ENCODE measurements at regions not wholly inside any gene's neighbourhood (a gene's known extent, or its start where the extent isn't known, plus 50 kb on each side); places are given as distances from the start of the nearest gene placed in this dataset.

DNA sequence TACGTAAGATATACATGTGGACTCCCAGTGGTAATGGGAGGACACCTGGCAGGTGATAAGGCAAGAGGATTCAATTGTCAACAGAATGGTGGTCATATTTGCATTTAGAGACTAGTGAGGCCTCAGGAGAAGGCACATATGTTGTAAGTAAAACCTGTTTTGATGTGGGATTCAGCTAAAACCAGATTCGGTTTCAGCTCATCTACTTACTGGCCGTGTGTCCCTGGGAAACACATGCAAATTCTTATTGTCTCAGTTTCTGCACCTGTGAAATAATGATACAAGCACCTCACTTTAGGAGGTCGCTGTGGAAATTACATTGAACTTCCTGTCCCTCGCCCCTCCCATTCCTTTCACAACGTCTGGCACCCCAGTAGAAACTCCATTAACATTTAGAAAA is 78.9 kb upstream of the FIBIN start:
- Histone ChIP-seq H3K27me3 (ENCODE audit: insufficient read depth, low read length, poor library complexity, severe bottlenecking) (no peaks in the 10 kb centered on the region), H3K27ac (ENCODE audit: low read depth, low read length) (no peak overlapping the region), H3K9me3 (ENCODE audit: low read length) (no peaks in the 10 kb centered on the region), H3K36me3 (ENCODE audit: insufficient read depth, low read length) (no peaks in the 10 kb centered on the region), H3K4me3 (ENCODE audit: low read length) (no peak overlapping the region), H3K4me1 (ENCODE audit: insufficient read depth, low read length) (no peaks in the 10 kb centered on the region)
- Mint-ChIP-seq H3K27ac (no peak overlapping the region), H3K4me3 (no peak overlapping the region), H3K27me3 (no peaks in the 10 kb centered on the region), H3K9me3 (peaks cover 0 to 11% (median 7%) of the 10 kb centered on the region in 5 donors), H3K4me1 (no peaks in the 10 kb centered on the region), H3K36me3 (no peaks in the 10 kb centered on the region)
- DNase-seq, result no peak
- POLR2A ChIA-PET, result no interaction called here
- CTCF ChIA-PET, result no interaction called here

DNA sequence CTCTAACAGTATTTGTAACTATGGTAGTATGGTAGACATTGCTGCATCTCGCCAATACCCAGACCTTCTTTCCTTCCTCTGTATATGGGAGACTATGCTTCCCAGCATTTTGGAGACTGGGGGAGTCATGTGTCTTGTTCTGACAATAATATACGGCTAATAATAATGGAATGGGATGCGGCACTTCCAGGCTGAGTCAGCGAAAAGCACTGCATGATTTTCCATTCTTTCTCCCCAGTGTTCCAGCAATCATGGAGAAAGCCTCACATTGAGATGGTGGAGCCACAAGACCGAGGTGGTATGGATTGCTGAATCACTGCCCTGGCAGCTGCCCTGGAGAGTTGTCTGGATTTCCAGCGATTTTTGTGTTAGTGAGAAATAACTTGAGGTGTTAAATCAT is 77.1 kb upstream of the FIBIN start:
- CTCF ChIA-PET, result no interaction called here
- POLR2A ChIA-PET, result no interaction called here
- H3K4me1 Mint-ChIP-seq, result no peaks in the 10 kb centered on the region
- H3K27me3 Mint-ChIP-seq, result no peaks in the 10 kb centered on the region
- DNase-seq, result no peak
- H3K4me3 Mint-ChIP-seq, result no peak overlapping the region
- Histone ChIP-seq H3K4me1 (ENCODE audit: insufficient read depth, low read length) (no peaks in the 10 kb centered on the region), H3K9me3 (ENCODE audit: low read length) (no peaks in the 10 kb centered on the region), H3K27me3 (ENCODE audit: insufficient read depth, low read length, poor library complexity, severe bottlenecking) (no peaks in the 10 kb centered on the region), H3K4me3 (ENCODE audit: low read length) (no peak overlapping the region), H3K27ac (ENCODE audit: low read depth, low read length) (no peak overlapping the region), H3K36me3 (ENCODE audit: insufficient read depth, low read length) (no peaks in the 10 kb centered on the region)
- no peak overlapping the region for H3K27ac Mint-ChIP-seq
- H3K9me3 Mint-ChIP-seq, result peaks cover 3 to 11% (median 9%) of the 10 kb centered on the region in 5 donors
- no peaks in the 10 kb centered on the region for H3K36me3 Mint-ChIP-seq

DNA sequence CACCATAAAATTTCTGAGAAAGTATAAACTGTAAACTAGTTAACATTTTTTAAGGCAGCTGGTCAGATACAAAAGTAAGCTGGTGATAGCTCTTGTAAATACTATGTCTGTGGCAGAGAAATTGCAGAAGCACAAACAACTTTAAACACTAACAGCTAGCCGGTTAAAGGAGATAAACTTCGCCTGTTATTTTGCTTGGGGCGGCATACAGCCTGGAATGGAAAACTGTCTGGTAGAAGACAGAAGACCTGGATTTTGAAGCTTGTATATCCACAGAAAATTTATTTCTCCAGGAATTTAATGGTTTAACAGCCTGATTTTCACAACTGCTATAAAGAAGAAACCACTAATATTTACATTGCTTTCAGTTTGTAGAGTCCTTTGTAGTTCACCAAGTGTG is 65.3 kb upstream of the FIBIN start:
- Histone ChIP-seq H3K4me1 (ENCODE audit: insufficient read depth, low read length) (no peaks in the 10 kb centered on the region), H3K36me3 (ENCODE audit: insufficient read depth, low read length) (no peaks in the 10 kb centered on the region), H3K27me3 (ENCODE audit: insufficient read depth, low read length, poor library complexity, severe bottlenecking) (no peaks in the 10 kb centered on the region), H3K4me3 (ENCODE audit: low read length) (no peak overlapping the region), H3K9me3 (ENCODE audit: low read length) (no peaks in the 10 kb centered on the region), H3K27ac (ENCODE audit: low read depth, low read length) (no peak overlapping the region)
- H3K4me1 Mint-ChIP-seq, result no peaks in the 10 kb centered on the region
- no peaks in the 10 kb centered on the region for H3K36me3 Mint-ChIP-seq
- peaks cover 8 to 51% (median 14%) of the 10 kb centered on the region in 5 donors for H3K9me3 Mint-ChIP-seq
- H3K27ac Mint-ChIP-seq, result no peak overlapping the region
- no peaks in the 10 kb centered on the region for H3K27me3 Mint-ChIP-seq
- no peak overlapping the region for H3K4me3 Mint-ChIP-seq
- DNase-seq, result no peak
- ChIA-PET POLR2A (no interaction called here), CTCF (no interaction called here)

DNA sequence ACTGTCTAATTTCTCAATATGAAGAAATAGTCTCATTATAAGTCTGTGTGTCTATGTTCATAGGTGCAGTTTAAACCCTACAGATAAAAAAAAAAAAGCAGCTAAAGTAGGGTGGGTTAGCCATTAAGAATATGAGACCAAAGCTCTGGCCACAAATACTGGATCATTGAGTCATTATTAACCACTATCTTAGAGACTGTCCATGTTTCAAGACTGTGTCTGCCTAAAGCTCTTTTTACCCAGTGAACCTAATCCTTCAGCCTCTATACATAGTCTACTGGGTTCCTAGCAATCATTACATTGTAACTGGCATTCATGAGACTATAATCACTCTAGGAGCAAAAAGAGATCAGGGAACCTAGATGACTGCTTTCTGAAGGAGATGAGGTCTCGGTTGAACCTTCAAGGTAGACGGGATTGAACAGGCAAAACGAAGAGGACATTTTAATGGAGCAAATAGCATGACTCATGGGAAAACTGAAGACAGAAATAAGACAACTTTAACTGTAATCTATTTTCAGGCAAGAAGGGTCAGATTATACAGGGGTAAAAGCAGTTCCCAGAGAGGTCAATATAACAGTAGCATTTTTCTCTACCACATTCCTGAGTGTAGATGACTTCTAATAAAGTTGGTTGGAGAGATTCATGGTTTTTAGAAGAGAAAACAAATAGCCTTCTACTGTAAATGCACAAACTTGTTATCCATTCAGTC is 64.0 kb upstream of the FIBIN start:
- CTCF ChIA-PET, result no interaction called here
- no peaks in the 10 kb centered on the region for H3K27me3 Mint-ChIP-seq
- POLR2A ChIA-PET, result no interaction called here
- Histone ChIP-seq H3K4me1 (ENCODE audit: insufficient read depth, low read length) (no peaks in the 10 kb centered on the region), H3K36me3 (ENCODE audit: insufficient read depth, low read length) (no peaks in the 10 kb centered on the region), H3K9me3 (ENCODE audit: low read length) (no peaks in the 10 kb centered on the region), H3K4me3 (ENCODE audit: low read length) (no peak overlapping the region), H3K27me3 (ENCODE audit: insufficient read depth, low read length, poor library complexity, severe bottlenecking) (no peaks in the 10 kb centered on the region), H3K27ac (ENCODE audit: low read depth, low read length) (no peak overlapping the region)
- H3K9me3 Mint-ChIP-seq, result peaks cover 8 to 38% (median 14%) of the 10 kb centered on the region in 5 donors
- H3K4me3 Mint-ChIP-seq, result no peak overlapping the region
- H3K27ac Mint-ChIP-seq, result no peak overlapping the region
- H3K36me3 Mint-ChIP-seq, result no peaks in the 10 kb centered on the region
- no peaks in the 10 kb centered on the region for H3K4me1 Mint-ChIP-seq
- DNase-seq, result no peak

DNA sequence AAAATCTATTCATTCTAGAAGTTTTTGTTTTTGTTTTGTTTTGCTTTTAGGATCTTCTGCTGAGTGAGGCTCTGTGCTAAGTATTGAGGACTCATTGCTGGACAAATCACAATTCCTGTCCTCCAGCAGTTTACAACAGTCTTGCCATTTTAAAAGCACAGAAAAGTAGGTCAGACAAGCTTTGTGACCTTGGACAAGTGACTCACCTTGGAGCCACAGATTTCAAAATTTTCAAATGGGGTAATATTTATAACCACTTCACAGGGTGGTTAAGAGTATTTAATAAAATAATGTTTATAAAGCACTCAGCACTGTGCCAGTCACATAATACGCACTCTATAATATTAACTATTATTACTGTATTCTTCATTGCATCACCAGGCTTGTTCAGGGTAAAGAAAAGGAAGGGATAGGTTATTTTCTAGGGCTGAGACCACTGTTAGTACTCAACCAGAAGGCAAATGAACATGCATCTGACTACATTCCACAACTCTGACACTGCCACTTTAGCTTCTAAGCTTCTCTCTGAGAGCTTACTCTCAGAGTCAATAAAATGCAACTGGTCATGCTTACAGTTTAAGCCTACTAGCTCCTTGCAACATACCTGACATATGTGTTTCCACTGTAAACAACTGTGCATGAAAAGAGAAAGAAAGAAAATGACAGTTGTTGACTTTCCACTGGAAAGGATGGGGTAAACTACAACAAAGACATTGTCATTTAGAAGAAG is 63.2 kb upstream of the FIBIN start:
- no peaks in the 10 kb centered on the region for H3K9me3 ChIP-seq (ENCODE audit: low read length)
- DNase-seq, result no peak
- Mint-ChIP-seq H3K36me3 (no peaks in the 10 kb centered on the region), H3K27ac (no peak overlapping the region), H3K4me1 (no peaks in the 10 kb centered on the region), H3K4me3 (no peak overlapping the region), H3K9me3 (peaks cover 8 to 34% (median 14%) of the 10 kb centered on the region in 5 donors), H3K27me3 (no peaks in the 10 kb centered on the region)
- H3K36me3 ChIP-seq (ENCODE audit: insufficient read depth, low read length), result no peaks in the 10 kb centered on the region
- H3K4me3 ChIP-seq (ENCODE audit: low read length), result no peak overlapping the region
- H3K4me1 ChIP-seq (ENCODE audit: insufficient read depth, low read length), result no peaks in the 10 kb centered on the region
- H3K27me3 ChIP-seq (ENCODE audit: insufficient read depth, low read length, poor library complexity, severe bottlenecking), result no peaks in the 10 kb centered on the region
- no peak overlapping the region for H3K27ac ChIP-seq (ENCODE audit: low read depth, low read length)
- POLR2A ChIA-PET, result no interaction called here
- CTCF ChIA-PET, result no interaction called here

DNA sequence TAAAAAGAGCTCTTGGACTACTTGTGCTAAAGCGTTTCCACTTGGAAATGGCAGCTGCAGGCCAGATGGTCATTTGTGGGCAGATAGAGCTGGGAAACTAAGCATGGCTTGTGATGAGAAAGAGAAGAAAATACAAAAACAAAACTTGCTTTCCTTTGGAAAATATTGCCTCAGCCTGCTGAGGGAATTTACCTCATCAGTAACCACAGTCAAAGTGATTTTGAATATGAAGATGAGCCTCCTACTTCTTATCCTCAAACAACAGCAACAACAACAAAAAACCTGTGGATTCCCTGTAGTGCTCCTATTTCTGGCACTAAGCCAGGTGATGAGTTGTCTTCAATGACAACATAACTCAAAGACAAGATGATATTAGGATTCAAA is 62.7 kb upstream of the FIBIN start:
- Histone ChIP-seq H3K4me1 (ENCODE audit: insufficient read depth, low read length) (no peaks in the 10 kb centered on the region), H3K9me3 (ENCODE audit: low read length) (no peaks in the 10 kb centered on the region), H3K4me3 (ENCODE audit: low read length) (no peak overlapping the region), H3K27me3 (ENCODE audit: insufficient read depth, low read length, poor library complexity, severe bottlenecking) (no peaks in the 10 kb centered on the region), H3K27ac (ENCODE audit: low read depth, low read length) (no peak overlapping the region), H3K36me3 (ENCODE audit: insufficient read depth, low read length) (no peaks in the 10 kb centered on the region)
- Mint-ChIP-seq H3K27ac (no peak overlapping the region), H3K36me3 (no peaks in the 10 kb centered on the region), H3K4me1 (no peaks in the 10 kb centered on the region), H3K4me3 (no peak overlapping the region), H3K9me3 (peaks cover 8 to 32% (median 14%) of the 10 kb centered on the region in 5 donors), H3K27me3 (no peaks in the 10 kb centered on the region)
- no peak for DNase-seq
- ChIA-PET CTCF (no interaction called here), POLR2A (no interaction called here)

DNA sequence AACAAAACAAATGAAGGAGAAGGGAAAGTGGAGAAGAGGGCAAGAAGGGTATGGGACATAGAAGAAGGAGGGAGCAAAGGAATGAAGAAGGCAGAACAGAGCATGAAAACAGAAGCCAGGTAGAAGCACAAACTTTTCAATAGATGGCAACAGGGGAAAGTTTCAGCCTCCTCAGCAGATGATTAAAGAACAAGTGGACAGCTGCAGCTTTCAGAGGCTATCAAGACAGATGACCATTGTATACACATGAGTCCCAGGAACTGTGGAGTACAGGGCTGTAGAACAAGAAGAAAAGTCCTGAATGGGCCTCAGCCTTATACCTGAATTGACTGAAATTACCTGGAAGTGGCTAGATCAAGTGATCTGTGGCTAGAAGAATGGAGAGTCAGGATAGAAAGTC is 62.0 kb upstream of the FIBIN start:
- no peak for DNase-seq
- Mint-ChIP-seq H3K36me3 (no peaks in the 10 kb centered on the region), H3K9me3 (peaks cover 8 to 27% (median 11%) of the 10 kb centered on the region in 5 donors), H3K27me3 (no peaks in the 10 kb centered on the region), H3K4me3 (no peak overlapping the region), H3K27ac (no peak overlapping the region), H3K4me1 (no peaks in the 10 kb centered on the region)
- Histone ChIP-seq H3K4me1 (ENCODE audit: insufficient read depth, low read length) (no peaks in the 10 kb centered on the region), H3K36me3 (ENCODE audit: insufficient read depth, low read length) (no peaks in the 10 kb centered on the region), H3K4me3 (ENCODE audit: low read length) (no peak overlapping the region), H3K27ac (ENCODE audit: low read depth, low read length) (no peak overlapping the region), H3K9me3 (ENCODE audit: low read length) (no peaks in the 10 kb centered on the region), H3K27me3 (ENCODE audit: insufficient read depth, low read length, poor library complexity, severe bottlenecking) (no peaks in the 10 kb centered on the region)
- CTCF ChIA-PET, result no interaction called here
- POLR2A ChIA-PET, result no interaction called here

DNA sequence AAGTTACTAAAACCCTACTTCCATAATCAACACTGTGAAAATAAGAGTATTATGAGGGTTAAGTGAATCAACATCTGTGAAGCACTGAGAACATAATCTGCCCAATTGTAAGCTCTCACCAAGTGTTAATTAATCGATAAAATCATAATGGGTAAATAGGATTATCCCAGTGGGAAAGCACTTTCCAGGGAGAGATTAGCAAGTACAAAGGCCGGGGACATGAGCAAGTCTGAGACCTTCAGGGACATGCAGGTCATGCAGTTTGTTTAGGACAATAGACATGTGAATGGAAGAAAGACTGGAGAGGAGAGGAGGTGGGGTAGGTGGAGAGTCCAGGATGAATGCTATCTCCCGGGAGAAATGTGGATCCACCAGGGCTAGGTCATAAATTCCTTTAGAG is 57.8 kb upstream of the FIBIN start:
- Mint-ChIP-seq H3K27ac (no peak overlapping the region), H3K4me1 (no peaks in the 10 kb centered on the region), H3K27me3 (no peaks in the 10 kb centered on the region), H3K36me3 (peaks cover 0 to 2% (median 0%) of the 10 kb centered on the region in 3 donors), H3K4me3 (no peak overlapping the region), H3K9me3 (peaks cover 0 to 28% (median 10%) of the 10 kb centered on the region in 5 donors)
- H3K4me3 ChIP-seq (ENCODE audit: low read length), result no peak overlapping the region
- no peaks in the 10 kb centered on the region for H3K9me3 ChIP-seq (ENCODE audit: low read length)
- H3K36me3 ChIP-seq (ENCODE audit: insufficient read depth, low read length), result no peaks in the 10 kb centered on the region
- H3K27ac ChIP-seq (ENCODE audit: low read depth, low read length), result no peak overlapping the region
- H3K4me1 ChIP-seq (ENCODE audit: insufficient read depth, low read length), result no peaks in the 10 kb centered on the region
- POLR2A ChIA-PET, result no interaction called here
- CTCF ChIA-PET, result no interaction called here
- H3K27me3 ChIP-seq (ENCODE audit: insufficient read depth, low read length, poor library complexity, severe bottlenecking), result no peaks in the 10 kb centered on the region
- no peak for DNase-seq

All from CD8-positive, alpha-beta memory T cell (primary cell).